ENCODE measurements at regions not wholly inside any gene's neighbourhood (a gene's known extent, or its start where the extent isn't known, plus 50 kb on each side); places are given as distances from the start of the nearest gene placed in this dataset.

DNA sequence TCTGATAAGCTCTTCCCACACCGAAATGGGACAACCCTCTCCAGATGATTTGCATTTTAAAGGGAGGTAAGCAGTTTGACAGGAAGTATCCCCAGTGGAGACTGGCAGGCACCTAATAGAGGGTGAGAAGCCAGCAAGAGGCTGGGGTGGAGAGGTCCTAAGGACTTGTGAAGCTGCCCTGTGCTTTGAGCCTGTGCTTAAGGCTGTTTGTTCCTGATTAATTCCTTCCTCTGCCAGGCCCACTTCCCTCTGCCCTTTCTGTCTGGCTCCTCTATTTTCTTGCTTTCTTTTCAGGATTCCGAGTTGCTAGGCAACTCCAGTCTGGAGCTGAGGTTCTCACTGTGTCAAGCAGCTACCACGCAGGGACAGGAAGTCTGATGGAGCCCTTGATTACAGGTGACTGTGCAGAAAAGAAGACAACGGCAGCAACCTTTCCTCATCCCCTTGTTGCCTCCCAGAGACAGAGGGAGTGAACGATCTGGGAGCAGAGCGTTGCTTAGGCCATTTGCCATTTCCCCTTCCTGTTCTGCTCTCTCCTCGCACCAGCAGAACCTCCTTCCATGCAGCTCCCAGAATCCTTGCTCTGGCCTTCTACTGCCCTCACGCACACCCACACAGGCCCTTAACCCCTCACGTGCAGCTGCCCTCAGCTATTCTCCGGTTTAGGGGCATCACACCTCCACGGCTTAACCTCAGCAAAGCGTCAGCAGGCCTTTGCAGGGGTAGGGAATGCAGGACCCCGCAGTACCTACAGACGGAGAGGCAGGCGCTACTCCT, 103.6 kb upstream of the CELF4 start:
- H3K9me3 Mint-ChIP-seq (ENCODE audit: unreplicated experiment) = no peaks in the 10 kb centered on the region
- ChIA-PET POLR2A (no interaction called here), CTCF (no interaction called here)
- H3K4me3 ChIP-seq (ENCODE audit: low read depth, low read length) = no peak overlapping the region
- no peak overlapping the region for H3K27ac Mint-ChIP-seq (ENCODE audit: unreplicated experiment)
- intact Hi-C loops (cut with micrococcal nuclease; ENCODE audit: unreplicated experiment) = no loop called here
- no peak overlapping the region for H3K4me3 Mint-ChIP-seq (ENCODE audit: unreplicated experiment)
- H3K9me3 ChIP-seq = no peaks in the 10 kb centered on the region
- no peaks in the 10 kb centered on the region for H3K36me3 ChIP-seq (ENCODE audit: control insufficient read depth, insufficient read depth, low read length)
- H3K4me1 Mint-ChIP-seq (ENCODE audit: low read depth, unreplicated experiment) = no peaks in the 10 kb centered on the region
- H3K4me1 ChIP-seq = no peaks in the 10 kb centered on the region
- H3K36me3 Mint-ChIP-seq (ENCODE audit: insufficient read depth, unreplicated experiment) = no peaks in the 10 kb centered on the region
- TF ChIP-seq, protein P1, sequence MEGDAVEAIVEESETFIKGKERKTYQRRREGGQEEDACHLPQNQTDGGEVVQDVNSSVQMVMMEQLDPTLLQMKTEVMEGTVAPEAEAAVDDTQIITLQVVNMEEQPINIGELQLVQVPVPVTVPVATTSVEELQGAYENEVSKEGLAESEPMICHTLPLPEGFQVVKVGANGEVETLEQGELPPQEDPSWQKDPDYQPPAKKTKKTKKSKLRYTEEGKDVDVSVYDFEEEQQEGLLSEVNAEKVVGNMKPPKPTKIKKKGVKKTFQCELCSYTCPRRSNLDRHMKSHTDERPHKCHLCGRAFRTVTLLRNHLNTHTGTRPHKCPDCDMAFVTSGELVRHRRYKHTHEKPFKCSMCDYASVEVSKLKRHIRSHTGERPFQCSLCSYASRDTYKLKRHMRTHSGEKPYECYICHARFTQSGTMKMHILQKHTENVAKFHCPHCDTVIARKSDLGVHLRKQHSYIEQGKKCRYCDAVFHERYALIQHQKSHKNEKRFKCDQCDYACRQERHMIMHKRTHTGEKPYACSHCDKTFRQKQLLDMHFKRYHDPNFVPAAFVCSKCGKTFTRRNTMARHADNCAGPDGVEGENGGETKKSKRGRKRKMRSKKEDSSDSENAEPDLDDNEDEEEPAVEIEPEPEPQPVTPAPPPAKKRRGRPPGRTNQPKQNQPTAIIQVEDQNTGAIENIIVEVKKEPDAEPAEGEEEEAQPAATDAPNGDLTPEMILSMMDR (IDR thresholded peaks at IDR 0.05; ENCODE audit: insufficient read depth in 1 of 2, low read depth in 1 of 2, low read length in 1 of 2, severe bottlenecking in 1 of 2, unreplicated experiment in 1 of 2) = no peak
- peaks cover 5% of the 10 kb centered on the region for H3K27me3 Mint-ChIP-seq (ENCODE audit: insufficient read depth, unreplicated experiment)
- DNase-seq = no peak
- no peaks in the 10 kb centered on the region for H3K27me3 ChIP-seq (replicated peaks; ENCODE audit: control insufficient read depth, insufficient read depth, low read length)
- no TSS peak for BruUV-seq (replicated peaks)

- TF ChIP-seq, protein P1 (IDR thresholded peaks at IDR 0.05; ENCODE audit: insufficient read depth in 1 of 2, low read depth in 1 of 2, low read length in 1 of 2, severe bottlenecking in 1 of 2, unreplicated experiment in 1 of 2) = no peak
- Mint-ChIP-seq H3K36me3 (ENCODE audit: insufficient read depth, unreplicated experiment) (no peaks in the 10 kb centered on the region), H3K4me3 (ENCODE audit: unreplicated experiment) (no peak overlapping the region), H3K27ac (ENCODE audit: unreplicated experiment) (no peak overlapping the region), H3K9me3 (ENCODE audit: unreplicated experiment) (no peaks in the 10 kb centered on the region), H3K4me1 (ENCODE audit: low read depth, unreplicated experiment) (no peaks in the 10 kb centered on the region), H3K27me3 (ENCODE audit: insufficient read depth, unreplicated experiment) (peaks cover 10% of the 10 kb centered on the region)
- Histone ChIP-seq H3K4me3 (ENCODE audit: low read depth, low read length) (no peak overlapping the region), H3K4me1 (no peaks in the 10 kb centered on the region), H3K9me3 (no peaks in the 10 kb centered on the region), H3K27me3 (replicated peaks; ENCODE audit: control insufficient read depth, insufficient read depth, low read length) (no peaks in the 10 kb centered on the region), H3K36me3 (ENCODE audit: control insufficient read depth, insufficient read depth, low read length) (no peaks in the 10 kb centered on the region)
- intact Hi-C loops (cut with micrococcal nuclease; ENCODE audit: unreplicated experiment) = no loop called here
- ChIA-PET CTCF (no interaction called here), POLR2A (no interaction called here)
- BruUV-seq (replicated peaks) = no TSS peak
- DNase-seq = no peak
These were observed 102.2 kb upstream of the CELF4 start for GRCh38 chr18:37667836-37668235.

DNA sequence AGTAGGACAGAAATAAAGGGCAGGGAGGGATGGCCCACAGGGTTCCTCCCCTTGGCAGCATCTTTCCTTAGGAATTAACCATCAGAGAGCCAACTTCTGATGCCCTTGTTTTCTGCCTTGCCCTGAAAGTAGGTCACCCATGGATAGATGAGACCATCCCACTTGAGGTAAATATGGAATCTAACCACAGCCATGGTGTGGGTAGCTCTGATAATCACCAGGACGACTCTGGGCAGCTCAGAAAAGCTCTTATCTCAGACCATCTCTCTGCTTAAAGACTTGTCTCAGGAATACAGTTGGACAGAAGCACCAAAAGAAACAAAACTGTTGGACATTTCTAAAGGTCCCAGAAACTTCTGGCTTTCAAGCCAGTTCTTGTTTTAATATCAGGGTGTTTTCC, 101.4 kb upstream of the CELF4 start:
- H3K27ac Mint-ChIP-seq (ENCODE audit: unreplicated experiment) = no peak overlapping the region
- H3K4me3 ChIP-seq (ENCODE audit: low read depth, low read length) = no peak overlapping the region
- ChIA-PET CTCF (no interaction called here), POLR2A (no interaction called here)
- no peaks in the 10 kb centered on the region for H3K36me3 ChIP-seq (ENCODE audit: control insufficient read depth, insufficient read depth, low read length)
- no peak for DNase-seq
- no peaks in the 10 kb centered on the region for H3K9me3 ChIP-seq
- H3K36me3 Mint-ChIP-seq (ENCODE audit: insufficient read depth, unreplicated experiment) = no peaks in the 10 kb centered on the region
- intact Hi-C loops (cut with micrococcal nuclease; ENCODE audit: unreplicated experiment) = no loop called here
- BruUV-seq (replicated peaks) = no TSS peak
- H3K4me1 ChIP-seq = no peaks in the 10 kb centered on the region
- H3K9me3 Mint-ChIP-seq (ENCODE audit: unreplicated experiment) = no peaks in the 10 kb centered on the region
- H3K27me3 ChIP-seq (replicated peaks; ENCODE audit: control insufficient read depth, insufficient read depth, low read length) = no peaks in the 10 kb centered on the region
- H3K4me3 Mint-ChIP-seq (ENCODE audit: unreplicated experiment) = no peak overlapping the region
- TF ChIP-seq, protein P1 (IDR thresholded peaks at IDR 0.05; ENCODE audit: insufficient read depth in 1 of 2, low read depth in 1 of 2, low read length in 1 of 2, severe bottlenecking in 1 of 2, unreplicated experiment in 1 of 2) = no peak
- no peaks in the 10 kb centered on the region for H3K4me1 Mint-ChIP-seq (ENCODE audit: low read depth, unreplicated experiment)
- H3K27me3 Mint-ChIP-seq (ENCODE audit: insufficient read depth, unreplicated experiment) = peaks cover 10% of the 10 kb centered on the region

All from Caco-2 (cell line).